Activated CD4-positive, alpha-beta memory T cell treated with anti-CD3 and anti-CD28 coated beads, Interleukin-2, amount 10 ng/mL, durations not matched to agents 7 days and 5 days (primary cell): ENCODE measurements at regions not wholly inside any gene's neighbourhood (a gene's known extent, or its start where the extent isn't known, plus 50 kb on each side); places are given as distances from the start of the nearest gene placed in this dataset.

Experiments used
- CTCF ChIA-PET: fragments of 350-600 bp; sonication (Branson Sonifier 250); formaldehyde crosslinking; loops from one replicate; lab custom pipeline; 2021; ENCODE audit warnings: antibody characterized with exemption, inconsistent platforms; lab: Charles Lee
- POLR2A ChIA-PET: fragments of 350-600 bp; sonication (Branson Sonifier 250); formaldehyde crosslinking; loops from one replicate; lab custom pipeline; 2021; ENCODE audit warnings: antibody characterized with exemption; lab: Charles Lee
- DNase-seq: peaks from one replicate; pipeline ENCODE4 v3.0.0-alpha.2; 2020
- H3K27ac Mint-ChIP-seq: one replicate; pipeline ENCODE4 v1.8.0; 2021; ENCODE audit warnings: mild to moderate bottlenecking, mixed read lengths
- H3K27me3 Mint-ChIP-seq: one replicate; pipeline ENCODE4 v1.8.0; 2021; ENCODE audit warnings: mixed read lengths
- H3K36me3 Mint-ChIP-seq: one replicate; pipeline ENCODE4 v1.8.0; 2021; ENCODE audit warnings: low read depth, mixed read lengths
- H3K4me1 Mint-ChIP-seq: one replicate; pipeline ENCODE4 v1.8.0; 2021; ENCODE audit warnings: mixed read lengths
- H3K4me3 Mint-ChIP-seq: one replicate; pipeline ENCODE4 v1.8.0; 2021; ENCODE audit warnings: mild to moderate bottlenecking, mixed read lengths
- H3K9me3 Mint-ChIP-seq: one replicate; pipeline ENCODE4 v1.8.0; 2021; ENCODE audit warnings: mixed read lengths

GRCh38 chr11:70942593-70942992 lies 309.8 kb downstream of the SHANK2 start:
- ChIA-PET CTCF (no interaction called here), POLR2A (no interaction called here)
- Mint-ChIP-seq H3K36me3 (no peaks in the 10 kb centered on the region), H3K27me3 (no peaks in the 10 kb centered on the region), H3K27ac (no peak overlapping the region), H3K4me1 (no peaks in the 10 kb centered on the region), H3K9me3 (peaks cover 48% of the 10 kb centered on the region), H3K4me3 (no peak overlapping the region)
- DNase-seq, result no peak

GRCh38 chr11:70944141-70944540 lies 308.2 kb downstream of the SHANK2 start:
- Mint-ChIP-seq H3K27ac (no peak overlapping the region), H3K9me3 (peaks cover 48% of the 10 kb centered on the region), H3K36me3 (no peaks in the 10 kb centered on the region), H3K4me3 (no peak overlapping the region), H3K27me3 (no peaks in the 10 kb centered on the region), H3K4me1 (no peaks in the 10 kb centered on the region)
- ChIA-PET CTCF (no interaction called here), POLR2A (no interaction called here)
- no peak for DNase-seq

DNA sequence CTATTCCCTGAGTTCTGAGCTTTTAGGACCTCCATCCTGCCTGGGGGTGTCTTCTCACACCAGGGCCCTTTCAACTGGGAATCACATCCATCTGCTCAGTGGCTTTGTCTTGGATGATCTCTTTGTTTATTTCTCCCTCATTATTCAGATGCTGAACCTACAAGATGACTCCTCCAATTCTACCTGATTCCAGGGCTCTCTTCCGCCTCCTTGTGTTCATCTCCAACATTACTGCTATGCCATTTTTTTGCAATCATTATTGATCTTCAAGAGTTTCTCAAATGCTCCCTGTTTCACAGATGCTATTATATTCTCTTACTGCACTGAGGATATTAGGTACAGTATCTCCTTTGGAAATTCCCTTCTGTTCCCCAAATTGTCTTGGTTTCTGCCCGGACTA lies 307.7 kb downstream of the SHANK2 start:
- POLR2A ChIA-PET, result no interaction called here
- Mint-ChIP-seq H3K9me3 (peaks cover 48% of the 10 kb centered on the region), H3K36me3 (no peaks in the 10 kb centered on the region), H3K4me1 (no peaks in the 10 kb centered on the region), H3K27me3 (no peaks in the 10 kb centered on the region), H3K27ac (no peak overlapping the region), H3K4me3 (no peak overlapping the region)
- CTCF ChIA-PET, result no interaction called here
- no peak for DNase-seq

DNA sequence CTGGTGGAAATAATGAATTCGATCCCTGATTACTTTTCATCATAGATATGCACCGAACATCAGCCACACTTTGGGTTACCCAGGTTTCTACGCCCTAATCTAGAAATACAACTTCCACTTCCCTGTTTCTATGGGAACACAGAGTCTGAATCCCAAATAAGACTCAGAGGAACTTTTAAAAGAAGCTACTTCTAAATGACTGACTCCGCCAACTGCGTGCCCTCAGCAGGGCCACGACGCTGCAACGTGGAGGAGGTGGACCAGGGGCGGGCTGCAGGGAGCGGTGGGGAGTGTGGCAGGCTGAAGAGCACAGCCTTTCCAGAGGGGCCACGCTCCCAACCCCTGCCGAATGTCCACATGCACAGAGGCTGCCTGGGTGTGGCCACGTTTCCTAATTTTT lies 304.0 kb downstream of the SHANK2 start:
- H3K9me3 Mint-ChIP-seq, result peaks cover 38% of the 10 kb centered on the region
- ChIA-PET POLR2A (no interaction called here), CTCF (no interaction called here)
- DNase-seq, result no peak
- no peaks in the 10 kb centered on the region for H3K27me3 Mint-ChIP-seq
- no peaks in the 10 kb centered on the region for H3K4me1 Mint-ChIP-seq
- no peak overlapping the region for H3K27ac Mint-ChIP-seq
- H3K4me3 Mint-ChIP-seq, result no peak overlapping the region
- H3K36me3 Mint-ChIP-seq, result no peaks in the 10 kb centered on the region

GRCh38 chr11:70948855-70949531 lies 303.4 kb downstream of the SHANK2 start:
- Mint-ChIP-seq H3K9me3 (peaks cover 32% of the 10 kb centered on the region), H3K27ac (no peak overlapping the region), H3K4me1 (no peaks in the 10 kb centered on the region), H3K27me3 (no peaks in the 10 kb centered on the region), H3K4me3 (no peak overlapping the region), H3K36me3 (no peaks in the 10 kb centered on the region)
- ChIA-PET CTCF (no interaction called here), POLR2A (no interaction called here)
- no peak for DNase-seq

DNA sequence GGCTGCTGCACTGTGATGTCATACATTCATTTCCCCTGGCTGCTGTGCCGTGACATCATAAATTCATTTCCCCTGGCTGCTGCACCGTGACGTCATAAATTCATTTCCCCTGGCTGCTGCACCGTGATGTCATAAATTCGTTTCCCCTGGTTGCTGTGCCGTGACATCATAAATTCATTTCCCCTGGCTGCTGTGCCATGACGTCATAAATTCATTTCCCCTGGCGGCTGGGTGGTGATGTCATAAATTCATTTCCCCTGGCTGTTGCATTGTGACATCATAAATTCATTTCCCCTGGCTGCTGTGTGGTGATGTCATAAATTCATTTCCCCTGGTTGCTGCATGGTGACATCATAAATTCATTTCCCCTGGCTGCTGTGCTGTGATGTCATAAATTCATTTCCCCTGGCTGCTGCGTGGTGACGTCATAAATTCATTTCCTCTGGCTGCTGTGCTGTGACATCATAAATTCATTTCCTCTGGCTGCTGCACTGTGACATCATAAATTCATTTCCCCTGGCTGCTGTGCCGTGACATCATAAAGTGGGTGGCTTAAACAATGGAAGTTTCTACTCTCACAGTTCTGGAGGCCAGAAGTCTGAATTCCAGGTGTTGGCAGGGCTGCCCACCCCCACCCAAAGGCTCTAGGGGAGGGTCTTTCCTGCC lies 301.1 kb downstream of the SHANK2 start:
- no peaks in the 10 kb centered on the region for H3K36me3 Mint-ChIP-seq
- CTCF ChIA-PET, result no interaction called here
- peaks cover 20% of the 10 kb centered on the region for H3K9me3 Mint-ChIP-seq
- H3K27ac Mint-ChIP-seq, result no peak overlapping the region
- no peaks in the 10 kb centered on the region for H3K4me1 Mint-ChIP-seq
- H3K27me3 Mint-ChIP-seq, result no peaks in the 10 kb centered on the region
- POLR2A ChIA-PET, result no interaction called here
- H3K4me3 Mint-ChIP-seq, result no peak overlapping the region
- DNase-seq, result no peak

- Mint-ChIP-seq H3K4me3 (no peak overlapping the region), H3K27me3 (no peaks in the 10 kb centered on the region), H3K9me3 (peaks cover 20% of the 10 kb centered on the region), H3K36me3 (no peaks in the 10 kb centered on the region), H3K4me1 (no peaks in the 10 kb centered on the region), H3K27ac (no peak overlapping the region)
- no peak for DNase-seq
- CTCF ChIA-PET, result no interaction called here
- POLR2A ChIA-PET, result no interaction called here
Measured at GRCh38 chr11:70952191-70952590, 300.2 kb downstream of the SHANK2 start.

GRCh38 chr11:70953720-70954119 lies 298.7 kb downstream of the SHANK2 start:
- Mint-ChIP-seq H3K4me3 (no peak overlapping the region), H3K27ac (no peak overlapping the region), H3K36me3 (no peaks in the 10 kb centered on the region), H3K4me1 (no peaks in the 10 kb centered on the region), H3K9me3 (peaks cover 15% of the 10 kb centered on the region), H3K27me3 (no peaks in the 10 kb centered on the region)
- ChIA-PET CTCF (no interaction called here), POLR2A (no interaction called here)
- no peak for DNase-seq

DNA sequence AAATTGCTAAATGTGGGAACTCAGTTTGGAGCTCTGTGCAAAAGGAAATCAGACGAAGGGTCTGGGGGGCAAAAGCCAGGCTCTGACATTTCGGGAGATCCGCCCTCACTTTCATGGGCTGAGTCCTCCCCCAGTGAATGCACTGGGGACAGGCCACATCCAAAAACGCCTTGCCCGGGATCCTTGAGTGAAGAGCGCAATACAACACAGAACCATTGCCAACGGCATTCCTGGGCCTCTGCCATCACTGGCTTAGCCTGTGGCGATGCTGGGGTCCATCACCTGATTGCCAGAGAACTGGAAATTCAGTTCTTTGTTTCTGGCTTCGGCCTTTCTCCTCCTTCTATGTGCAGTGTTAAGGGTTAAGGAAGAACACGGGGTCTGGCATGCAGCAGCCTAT lies 297.9 kb downstream of the SHANK2 start:
- CTCF ChIA-PET, result no interaction called here
- no peak for DNase-seq

More for the DNA sequence above, 297.9 kb downstream of the SHANK2 start:
- POLR2A ChIA-PET, result no interaction called here
- Mint-ChIP-seq H3K36me3 (no peaks in the 10 kb centered on the region), H3K27me3 (no peaks in the 10 kb centered on the region), H3K4me3 (no peak overlapping the region), H3K9me3 (peaks cover 15% of the 10 kb centered on the region), H3K27ac (no peak overlapping the region), H3K4me1 (no peaks in the 10 kb centered on the region)
